Endothelial cell of umbilical vein (primary cell): ENCODE measurements at regions not wholly inside any gene's neighbourhood (a gene's known extent, or its start where the extent isn't known, plus 50 kb on each side); places are given as distances from the start of the nearest gene placed in this dataset.

ENCODE experiments used
- BruUV-seq: library from RNA; stranded (reverse); fragments of 400-500 nt; replicated peaks from 2 replicates; lab custom pipeline; 2021; lab: Mats Ljungman, UMichigan
- CTCF ChIA-PET: fragments of 300-600, 350-600 bp; sonication (Branson Sonifier 250); formaldehyde crosslinking; loops from one replicate; lab custom pipeline; 2021; ENCODE audit warnings: antibody characterized with exemption, inconsistent platforms; lab: Charles Lee
- POLR2A ChIA-PET: fragments of 300-600, 350-600 bp; sonication (Branson Sonifier 250); formaldehyde crosslinking; loops from one replicate; lab custom pipeline; 2021; ENCODE audit warnings: antibody characterized with exemption, inconsistent platforms; lab: Charles Lee
- DNase-seq: peaks from one replicate; pipeline ENCODE4 v3.0.0-alpha.2; 2011; ENCODE audit warnings: low read depth, low spot score
- FAIRE-seq: peaks from 2 replicates; lab custom pipeline; 2011; peaks lifted over from hg19 to GRCh38; lab: Jason Lieb, UNC
- H2AFZ ChIP-seq: 2 replicates; pipeline ENCODE4 v1.6.0; 2012; ENCODE audit warnings: low read depth, low read length, control low read depth, inconsistent platforms
- H3K27ac ChIP-seq: 2 replicates; pipeline ENCODE4 v1.5.1; 2011; ENCODE audit warnings: low read depth, mild to moderate bottlenecking, control low read depth, low read length, moderate library complexity; ENCODE audit not compliant: insufficient read depth
- H3K27me3 ChIP-seq, 2 experiments: 2 replicates each; pipeline versions ENCODE4 v1.6.0 to v1.6.1; 2011; ENCODE audit warnings: low read length in 2 of 2, mixed read lengths in 1 of 2; ENCODE audit not compliant: control insufficient read depth in 2 of 2, insufficient read depth in 2 of 2
- H3K36me3 ChIP-seq, 2 experiments: 2 replicates in 1 of 2; 3 replicates in 1 of 2; pipeline ENCODE4 v1.5.1; 2011; ENCODE audit warnings: low read length in 2 of 2, mild to moderate bottlenecking in 1 of 2, moderate library complexity in 1 of 2; ENCODE audit not compliant: control insufficient read depth in 2 of 2, insufficient read depth in 2 of 2; ENCODE audit errors: extremely low read depth in 1 of 2
- H3K4me1 ChIP-seq: 3 replicates; pipeline ENCODE4 v1.5.1; 2011; ENCODE audit warnings: mild to moderate bottlenecking, low read length; ENCODE audit not compliant: control insufficient read depth, insufficient read depth; ENCODE audit errors: extremely low read depth
- H3K4me2 ChIP-seq: 2 replicates; pipeline ENCODE4 v1.6.1; 2011; ENCODE audit warnings: low read length, control low read depth, mixed read lengths; ENCODE audit not compliant: insufficient read depth
- H3K4me3 ChIP-seq, 3 experiments: fragments of 200-600 bp in 1 of 3; sonication (generic), shearing (Covaris generic) in 1 of 3; replicated peaks in 1 of 3; 2 replicates each; pipeline ENCODE4 v1.5.1; 2011 to 2016; ENCODE audit warnings: control low read depth in 3 of 3, low read length in 3 of 3, mild to moderate bottlenecking in 2 of 3, inconsistent platforms in 1 of 3, low read depth in 1 of 3, moderate library complexity in 1 of 3; ENCODE audit not compliant: insufficient read depth in 1 of 3
- H3K79me2 ChIP-seq: 2 replicates; pipeline ENCODE4 v1.6.0; 2012; ENCODE audit warnings: low read length, inconsistent platforms; ENCODE audit not compliant: control insufficient read depth, insufficient read depth
- H3K9ac ChIP-seq: replicated peaks from 2 replicates; pipeline ENCODE3; 2011; ENCODE audit warnings: low read length, control low read depth; ENCODE audit not compliant: insufficient read depth; ENCODE audit errors: extremely low read depth
- H3K9me1 ChIP-seq: replicated peaks from 3 replicates; pipeline ENCODE4 v1.6.0; 2011; ENCODE audit warnings: mild to moderate bottlenecking, low read length; ENCODE audit not compliant: control insufficient read depth, insufficient read depth; ENCODE audit errors: extremely low read depth
- H3K9me3 ChIP-seq: replicated peaks from 2 replicates; pipeline ENCODE4 v1.5.1; 2012; ENCODE audit warnings: low read length, inconsistent platforms; ENCODE audit not compliant: control insufficient read depth, insufficient read depth
- H4K20me1 ChIP-seq: replicated peaks from 2 replicates; pipeline ENCODE3; 2011; ENCODE audit warnings: mild to moderate bottlenecking, low read length; ENCODE audit not compliant: control insufficient read depth, insufficient read depth; ENCODE audit errors: extremely low read depth
- EZH2 ChIP-seq: IDR thresholded peaks from 2 replicates; pipeline ENCODE4 v1.6.1; 2012; ENCODE audit warnings: borderline replicate concordance, low read depth, mild to moderate bottlenecking, moderate library complexity, low read length, inconsistent platforms; ENCODE audit not compliant: severe bottlenecking
- FOS ChIP-seq: IDR thresholded peaks from 2 replicates; pipeline ENCODE4 v1.6.1; 2011; ENCODE audit warnings: mild to moderate bottlenecking, low read length, moderate library complexity, borderline replicate concordance; ENCODE audit not compliant: insufficient read depth
- GATA2 ChIP-seq: IDR thresholded peaks from 2 replicates; pipeline ENCODE4 v1.7.0; 2011; ENCODE audit warnings: low read depth, mild to moderate bottlenecking, moderate library complexity, mixed read lengths, low read length; ENCODE audit not compliant: insufficient read length, insufficient read depth
- JUN ChIP-seq: IDR thresholded peaks from 2 replicates; pipeline ENCODE4 v1.6.1; 2011; ENCODE audit warnings: borderline replicate concordance, low read depth; ENCODE audit not compliant: insufficient read length, insufficient read depth
- MYC ChIP-seq: IDR thresholded peaks from one replicate; pipeline ENCODE4 v1.6.1; 2011; ENCODE audit warnings: mild to moderate bottlenecking, low read depth, low read length
- POLR2A ChIP-seq: IDR thresholded peaks from 2 replicates; pipeline ENCODE4 v1.6.1; 2012; ENCODE audit warnings: low read depth, mild to moderate bottlenecking, control low read depth, low read length
- POLR2AphosphoS5 ChIP-seq: IDR thresholded peaks from 2 replicates; pipeline ENCODE4 v1.6.1; 2012; ENCODE audit warnings: low read depth, mild to moderate bottlenecking, control low read depth, low read length, moderate library complexity; ENCODE audit not compliant: insufficient read depth
- dilution Hi-C: fragments of 300-500 bp; cut with MboI; formaldehyde crosslinking; loops from one replicate; pipeline ENCODE4 v1.15.0; 2019; ENCODE audit warnings: low sequenced_read_pairs; ENCODE audit not compliant: extremely low pct_ligation_motif_present
- intact Hi-C: fragments of 100-400 bp; cut with micrococcal nuclease; formaldehyde crosslinking; loops from one replicate; pipeline ENCODE4 v1.10.0; 2022
- TF ChIP-seq, protein P1 (sequence below): IDR thresholded peaks from 2 replicates; pipeline ENCODE4 v1.6.1; 2011; ENCODE audit not compliant: insufficient read depth, insufficient read length
- TF ChIP-seq, protein P2 (sequence below), 2 donors: IDR thresholded peaks; 1 replicate in 1 of 2; 2 replicates in 1 of 2; pipeline ENCODE4 v1.5.1; 2011; ENCODE audit warnings: low read length in 2 of 2, mild to moderate bottlenecking in 2 of 2, moderate library complexity in 2 of 2, control low read depth in 1 of 2, inconsistent platforms in 1 of 2, low read depth in 1 of 2; ENCODE audit not compliant: insufficient read depth in 1 of 2; ENCODE audit errors: extremely low read depth in 1 of 2

DNA sequence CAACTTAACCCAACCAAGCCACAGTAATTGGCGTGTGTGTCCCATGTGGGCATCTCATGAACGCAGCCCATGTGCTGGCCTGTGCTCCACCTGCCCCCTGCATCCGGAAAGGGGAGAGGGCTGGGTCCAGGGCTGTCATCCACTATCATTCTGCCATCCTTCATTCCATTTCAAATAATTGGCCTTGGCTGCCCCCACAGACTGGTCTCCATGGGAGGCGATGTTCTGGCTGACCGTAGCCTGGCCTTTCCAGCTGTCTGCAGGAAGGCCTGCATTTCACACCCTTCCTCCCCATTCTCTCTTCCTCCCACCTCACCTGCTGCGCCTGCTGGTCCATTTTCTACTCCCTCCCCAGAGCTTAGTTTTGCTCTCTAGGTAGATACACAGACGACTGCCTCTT lies 442.8 kb downstream of the COG6 start:
- no peak for DNase-seq
- no peaks in the 10 kb centered on the region for H3K79me2 ChIP-seq
- no peak overlapping the region for H2AFZ ChIP-seq
- H4K20me1 ChIP-seq = no peaks in the 10 kb centered on the region
- intact Hi-C loops (no loop called here), dilution Hi-C loops (no loop called here)
- no peak for FAIRE-seq
- no peaks in the 10 kb centered on the region for H3K9me1 ChIP-seq
- H3K4me3 ChIP-seq = no peak overlapping the region
- POLR2A ChIA-PET = no interaction called here
- H3K27ac ChIP-seq = no peak overlapping the region
- no peaks in the 10 kb centered on the region for H3K4me1 ChIP-seq
- H3K9ac ChIP-seq = no peak overlapping the region
- no TSS peak for BruUV-seq
- H3K9me3 ChIP-seq = no peaks in the 10 kb centered on the region
- H3K36me3 ChIP-seq = no peaks in the 10 kb centered on the region
- no peak overlapping the region for H3K4me2 ChIP-seq
- H3K27me3 ChIP-seq = no peaks in the 10 kb centered on the region
- CTCF ChIA-PET = interaction anchor here (1.4 kb wide), 1 partner anchor 15 kb away, joined by 4 read pairs; no protein-coding TSS in a partner anchor
- TF ChIP-seq, protein P1, sequence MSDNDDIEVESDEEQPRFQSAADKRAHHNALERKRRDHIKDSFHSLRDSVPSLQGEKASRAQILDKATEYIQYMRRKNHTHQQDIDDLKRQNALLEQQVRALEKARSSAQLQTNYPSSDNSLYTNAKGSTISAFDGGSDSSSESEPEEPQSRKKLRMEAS = no peak
- TF ChIP-seq POLR2AphosphoS5 (no peak), EZH2 (no peak), POLR2A (no peak), GATA2 (no peak), JUN (no peak), FOS (no peak), MYC (no peak)
- TF ChIP-seq, protein P2, sequence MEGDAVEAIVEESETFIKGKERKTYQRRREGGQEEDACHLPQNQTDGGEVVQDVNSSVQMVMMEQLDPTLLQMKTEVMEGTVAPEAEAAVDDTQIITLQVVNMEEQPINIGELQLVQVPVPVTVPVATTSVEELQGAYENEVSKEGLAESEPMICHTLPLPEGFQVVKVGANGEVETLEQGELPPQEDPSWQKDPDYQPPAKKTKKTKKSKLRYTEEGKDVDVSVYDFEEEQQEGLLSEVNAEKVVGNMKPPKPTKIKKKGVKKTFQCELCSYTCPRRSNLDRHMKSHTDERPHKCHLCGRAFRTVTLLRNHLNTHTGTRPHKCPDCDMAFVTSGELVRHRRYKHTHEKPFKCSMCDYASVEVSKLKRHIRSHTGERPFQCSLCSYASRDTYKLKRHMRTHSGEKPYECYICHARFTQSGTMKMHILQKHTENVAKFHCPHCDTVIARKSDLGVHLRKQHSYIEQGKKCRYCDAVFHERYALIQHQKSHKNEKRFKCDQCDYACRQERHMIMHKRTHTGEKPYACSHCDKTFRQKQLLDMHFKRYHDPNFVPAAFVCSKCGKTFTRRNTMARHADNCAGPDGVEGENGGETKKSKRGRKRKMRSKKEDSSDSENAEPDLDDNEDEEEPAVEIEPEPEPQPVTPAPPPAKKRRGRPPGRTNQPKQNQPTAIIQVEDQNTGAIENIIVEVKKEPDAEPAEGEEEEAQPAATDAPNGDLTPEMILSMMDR (IDR thresholded peaks at IDR 0.05; ENCODE audit: extremely low read depth in 1 of 2, insufficient read depth in 1 of 2, low read depth in 1 of 2, low read length in 2 of 2) = no peak
